ENCODE measurements at regions not wholly inside any gene's neighbourhood (a gene's known extent, or its start where the extent isn't known, plus 50 kb on each side); places are given as distances from the start of the nearest gene placed in this dataset.

- WGBS: 52% methylated on average over 5 of the region's 5 CpGs
- Histone ChIP-seq H3K9me3 (ENCODE audit: control insufficient read depth in 2 of 2, insufficient read depth in 1 of 2, low read length in 1 of 2) (no peaks in the 10 kb centered on the region), H3K4me3 (ENCODE audit: low read length in 2 of 2) (no peak overlapping the region), H3K27me3 (ENCODE audit: control insufficient read depth in 2 of 2, insufficient read depth in 1 of 2, low read length in 1 of 2) (no peaks in the 10 kb centered on the region), H3K27ac (ENCODE audit: low read depth in 1 of 2, low read length in 1 of 2) (no peak overlapping the region), H3K4me1 (ENCODE audit: control insufficient read depth in 2 of 2, insufficient read depth in 2 of 2, low read length in 2 of 2) (no peaks in the 10 kb centered on the region), H3K36me3 (ENCODE audit: control insufficient read depth in 2 of 2, insufficient read depth in 2 of 2, low read length in 1 of 2) (no peaks in the 10 kb centered on the region)
- no peak for DNase-seq (ENCODE audit: low read depth in 6 of 9, low spot score in 9 of 9)
These were observed 51.3 kb upstream of the CADPS start for GRCh38 chr3:62926494-62926893.

- no peaks in the 10 kb centered on the region for H3K36me3 ChIP-seq (ENCODE audit: control insufficient read depth in 2 of 2, insufficient read depth in 2 of 2, low read length in 1 of 2)
- H3K27ac ChIP-seq (ENCODE audit: low read depth in 1 of 2, low read length in 1 of 2): no peak overlapping the region
- no peak for DNase-seq (ENCODE audit: low read depth in 6 of 9, low spot score in 9 of 9)
- 77% methylated on average over 1 of the region's 1 CpG for WGBS
- H3K4me3 ChIP-seq (ENCODE audit: low read length in 2 of 2): no peak overlapping the region
- H3K9me3 ChIP-seq (ENCODE audit: control insufficient read depth in 2 of 2, insufficient read depth in 1 of 2, low read length in 1 of 2): no peaks in the 10 kb centered on the region
- no peaks in the 10 kb centered on the region for H3K27me3 ChIP-seq (ENCODE audit: control insufficient read depth in 2 of 2, insufficient read depth in 1 of 2, low read length in 1 of 2)
- no peaks in the 10 kb centered on the region for H3K4me1 ChIP-seq (ENCODE audit: control insufficient read depth in 2 of 2, insufficient read depth in 2 of 2, low read length in 2 of 2)
These were observed 53.0 kb upstream of the CADPS start for GRCh38 chr3:62928256-62928655.

GRCh38 chr3:62929771-62930170, 54.6 kb upstream of the CADPS start:
- Histone ChIP-seq H3K4me3 (ENCODE audit: low read length in 2 of 2) (no peak overlapping the region), H3K4me1 (ENCODE audit: control insufficient read depth in 2 of 2, insufficient read depth in 2 of 2, low read length in 2 of 2) (no peaks in the 10 kb centered on the region), H3K27me3 (ENCODE audit: control insufficient read depth in 2 of 2, insufficient read depth in 1 of 2, low read length in 1 of 2) (no peaks in the 10 kb centered on the region), H3K27ac (ENCODE audit: low read depth in 1 of 2, low read length in 1 of 2) (no peak overlapping the region), H3K9me3 (ENCODE audit: control insufficient read depth in 2 of 2, insufficient read depth in 1 of 2, low read length in 1 of 2) (no peaks in the 10 kb centered on the region), H3K36me3 (ENCODE audit: control insufficient read depth in 2 of 2, insufficient read depth in 2 of 2, low read length in 1 of 2) (no peaks in the 10 kb centered on the region)
- DNase-seq (ENCODE audit: low read depth in 6 of 9, low spot score in 9 of 9): no peak

- no peak overlapping the region for H3K27ac ChIP-seq (ENCODE audit: low read depth in 1 of 2, low read length in 1 of 2)
- 86% methylated on average over 1 of the region's 1 CpG for WGBS
- H3K4me1 ChIP-seq (ENCODE audit: control insufficient read depth in 2 of 2, insufficient read depth in 2 of 2, low read length in 2 of 2): no peaks in the 10 kb centered on the region
- DNase-seq (ENCODE audit: low read depth in 6 of 9, low spot score in 9 of 9): no peak
- no peaks in the 10 kb centered on the region for H3K27me3 ChIP-seq (ENCODE audit: control insufficient read depth in 2 of 2, insufficient read depth in 1 of 2, low read length in 1 of 2)
- no peaks in the 10 kb centered on the region for H3K9me3 ChIP-seq (ENCODE audit: control insufficient read depth in 2 of 2, insufficient read depth in 1 of 2, low read length in 1 of 2)
- no peak overlapping the region for H3K4me3 ChIP-seq (ENCODE audit: low read length in 2 of 2)
- H3K36me3 ChIP-seq (ENCODE audit: control insufficient read depth in 2 of 2, insufficient read depth in 2 of 2, low read length in 1 of 2): no peaks in the 10 kb centered on the region
These were observed 60.6 kb upstream of the CADPS start for GRCh38 chr3:62935793-62936192.

- Histone ChIP-seq H3K27ac (ENCODE audit: low read depth in 1 of 2, low read length in 1 of 2) (no peak overlapping the region), H3K36me3 (ENCODE audit: control insufficient read depth in 2 of 2, insufficient read depth in 2 of 2, low read length in 1 of 2) (no peaks in the 10 kb centered on the region), H3K9me3 (ENCODE audit: control insufficient read depth in 2 of 2, insufficient read depth in 1 of 2, low read length in 1 of 2) (no peaks in the 10 kb centered on the region), H3K4me1 (ENCODE audit: control insufficient read depth in 2 of 2, insufficient read depth in 2 of 2, low read length in 2 of 2) (no peaks in the 10 kb centered on the region), H3K4me3 (ENCODE audit: low read length in 2 of 2) (no peak overlapping the region), H3K27me3 (ENCODE audit: control insufficient read depth in 2 of 2, insufficient read depth in 1 of 2, low read length in 1 of 2) (no peaks in the 10 kb centered on the region)
- WGBS: 90% methylated on average over 5 of the region's 5 CpGs
- no peak for DNase-seq (ENCODE audit: low read depth in 6 of 9, low spot score in 9 of 9)
These were observed 61.5 kb upstream of the CADPS start for GRCh38 chr3:62936626-62937254.

- Histone ChIP-seq H3K36me3 (ENCODE audit: control insufficient read depth in 2 of 2, insufficient read depth in 2 of 2, low read length in 1 of 2) (no peaks in the 10 kb centered on the region), H3K27me3 (ENCODE audit: control insufficient read depth in 2 of 2, insufficient read depth in 1 of 2, low read length in 1 of 2) (no peaks in the 10 kb centered on the region), H3K27ac (ENCODE audit: low read depth in 1 of 2, low read length in 1 of 2) (no peak overlapping the region), H3K4me3 (ENCODE audit: low read length in 2 of 2) (no peak overlapping the region), H3K4me1 (ENCODE audit: control insufficient read depth in 2 of 2, insufficient read depth in 2 of 2, low read length in 2 of 2) (no peaks in the 10 kb centered on the region), H3K9me3 (ENCODE audit: control insufficient read depth in 2 of 2, insufficient read depth in 1 of 2, low read length in 1 of 2) (no peaks in the 10 kb centered on the region)
- 96% methylated on average over 2 of the region's 2 CpGs for WGBS
- no peak for DNase-seq (ENCODE audit: low read depth in 6 of 9, low spot score in 9 of 9)
These were observed 63.4 kb upstream of the CADPS start for GRCh38 chr3:62938583-62938982.

GRCh38 chr3:62939707-62940106, 64.5 kb upstream of the CADPS start:
- no peaks in the 10 kb centered on the region for H3K4me1 ChIP-seq (ENCODE audit: control insufficient read depth in 2 of 2, insufficient read depth in 2 of 2, low read length in 2 of 2)
- H3K9me3 ChIP-seq (ENCODE audit: control insufficient read depth in 2 of 2, insufficient read depth in 1 of 2, low read length in 1 of 2): no peaks in the 10 kb centered on the region
- H3K4me3 ChIP-seq (ENCODE audit: low read length in 2 of 2): no peak overlapping the region
- no peak for DNase-seq (ENCODE audit: low read depth in 6 of 9, low spot score in 9 of 9)
- H3K27me3 ChIP-seq (ENCODE audit: control insufficient read depth in 2 of 2, insufficient read depth in 1 of 2, low read length in 1 of 2): no peaks in the 10 kb centered on the region
- WGBS: 92% methylated on average over 8 of the region's 8 CpGs
- no peaks in the 10 kb centered on the region for H3K36me3 ChIP-seq (ENCODE audit: control insufficient read depth in 2 of 2, insufficient read depth in 2 of 2, low read length in 1 of 2)
- no peak overlapping the region for H3K27ac ChIP-seq (ENCODE audit: low read depth in 1 of 2, low read length in 1 of 2)

GRCh38 chr3:62940771-62941563, 65.8 kb upstream of the CADPS start:
- H3K4me1 ChIP-seq (ENCODE audit: control insufficient read depth in 2 of 2, insufficient read depth in 2 of 2, low read length in 2 of 2): no peaks in the 10 kb centered on the region
- 66% methylated on average over 8 of the region's 8 CpGs for WGBS
- H3K36me3 ChIP-seq (ENCODE audit: control insufficient read depth in 2 of 2, insufficient read depth in 2 of 2, low read length in 1 of 2): no peaks in the 10 kb centered on the region
- H3K27me3 ChIP-seq (ENCODE audit: control insufficient read depth in 2 of 2, insufficient read depth in 1 of 2, low read length in 1 of 2): no peaks in the 10 kb centered on the region
- no peak overlapping the region for H3K27ac ChIP-seq (ENCODE audit: low read depth in 1 of 2, low read length in 1 of 2)
- H3K4me3 ChIP-seq (ENCODE audit: low read length in 2 of 2): no peak overlapping the region
- H3K9me3 ChIP-seq (ENCODE audit: control insufficient read depth in 2 of 2, insufficient read depth in 1 of 2, low read length in 1 of 2): no peaks in the 10 kb centered on the region
- no peak for DNase-seq (ENCODE audit: low read depth in 6 of 9, low spot score in 9 of 9)

GRCh38 chr3:62942227-62942626, 67.0 kb upstream of the CADPS start:
- no peaks in the 10 kb centered on the region for H3K27me3 ChIP-seq (ENCODE audit: control insufficient read depth in 2 of 2, insufficient read depth in 1 of 2, low read length in 1 of 2)
- 74% methylated on average over 3 of the region's 3 CpGs for WGBS
- DNase-seq (ENCODE audit: low read depth in 6 of 9, low spot score in 9 of 9): no peak

More at GRCh38 chr3:62942227-62942626, 67.0 kb upstream of the CADPS start:
- no peaks in the 10 kb centered on the region for H3K36me3 ChIP-seq (ENCODE audit: control insufficient read depth in 2 of 2, insufficient read depth in 2 of 2, low read length in 1 of 2)
- H3K27ac ChIP-seq (ENCODE audit: low read depth in 1 of 2, low read length in 1 of 2): no peak overlapping the region
- H3K4me3 ChIP-seq (ENCODE audit: low read length in 2 of 2): no peak overlapping the region
- H3K4me1 ChIP-seq (ENCODE audit: control insufficient read depth in 2 of 2, insufficient read depth in 2 of 2, low read length in 2 of 2): no peaks in the 10 kb centered on the region
- no peaks in the 10 kb centered on the region for H3K9me3 ChIP-seq (ENCODE audit: control insufficient read depth in 2 of 2, insufficient read depth in 1 of 2, low read length in 1 of 2)
